Uterus (tissue), 3 donors: ENCODE measurements at regions not wholly inside any gene's neighbourhood (a gene's known extent, or its start where the extent isn't known, plus 50 kb on each side); places are given as distances from the start of the nearest gene placed in this dataset.

Experiments
- DNase-seq, 2 donors: peaks; one replicate each; pipeline ENCODE4 v3.0.0-alpha.2; 2019 to 2020
- H3K27ac ChIP-seq, 2 donors: fragments of 200-600 bp; sonication (generic); 1 replicate in 1 of 2; 2 replicates in 1 of 2; pipeline ENCODE4 v1.5.1; 2016 to 2018
- H3K27me3 ChIP-seq, 2 donors: fragments of 200-600 bp; sonication (generic); one replicate each; pipeline ENCODE4 v1.5.1; 2018 to 2019; ENCODE audit warnings: control low read depth in 1 of 2
- H3K36me3 ChIP-seq, 2 donors: fragments of 200-600 bp; sonication (generic); one replicate each; pipeline ENCODE4 v1.5.1; 2019; ENCODE audit warnings: control low read depth in 1 of 2
- H3K4me1 ChIP-seq, 2 donors: fragments of 200-600 bp; sonication (generic); one replicate each; pipeline ENCODE4 v1.5.1; 2018 to 2019; ENCODE audit warnings: control low read depth in 1 of 2
- H3K4me3 ChIP-seq, 2 donors: fragments of 200-600 bp; sonication (generic); 1 replicate in 1 of 2; 2 replicates in 1 of 2; pipeline ENCODE4 v1.5.1; 2018 to 2019; ENCODE audit warnings: mild to moderate bottlenecking in 1 of 2
- H3K9me3 ChIP-seq, 2 donors: fragments of 200-600 bp; sonication (generic); one replicate each; pipeline ENCODE4 v1.5.1; 2019; ENCODE audit warnings: control low read depth in 1 of 2
- POLR2A ChIP-seq, 2 donors: fragments of 450-650 bp; IDR thresholded peaks; one replicate each; pipeline ENCODE4 v1.6.1; 2016; ENCODE audit warnings: antibody characterized with exemption in 2 of 2, mild to moderate bottlenecking in 1 of 2, moderate library complexity in 1 of 2
- intact Hi-C: fragments of 100-400 bp; cut with DNase I; formaldehyde crosslinking; loops from one replicate; pipeline ENCODE4 v1.15.1; 2023; ENCODE audit warnings: low total_unique reads
- TF ChIP-seq, protein P1 (sequence below), 4 experiments: fragments of 200-600 bp in 2 of 4; fragments of 450-650 bp in 2 of 4; sonication (generic) in 2 of 4; IDR thresholded peaks; one replicate each; pipeline ENCODE4 v1.5.1; 2016 to 2019; ENCODE audit warnings: antibody characterized with exemption in 4 of 4, mild to moderate bottlenecking in 2 of 4, moderate library complexity in 1 of 4
- donor health status: DM: yes; HTN: yes; CAD: no.

DNA sequence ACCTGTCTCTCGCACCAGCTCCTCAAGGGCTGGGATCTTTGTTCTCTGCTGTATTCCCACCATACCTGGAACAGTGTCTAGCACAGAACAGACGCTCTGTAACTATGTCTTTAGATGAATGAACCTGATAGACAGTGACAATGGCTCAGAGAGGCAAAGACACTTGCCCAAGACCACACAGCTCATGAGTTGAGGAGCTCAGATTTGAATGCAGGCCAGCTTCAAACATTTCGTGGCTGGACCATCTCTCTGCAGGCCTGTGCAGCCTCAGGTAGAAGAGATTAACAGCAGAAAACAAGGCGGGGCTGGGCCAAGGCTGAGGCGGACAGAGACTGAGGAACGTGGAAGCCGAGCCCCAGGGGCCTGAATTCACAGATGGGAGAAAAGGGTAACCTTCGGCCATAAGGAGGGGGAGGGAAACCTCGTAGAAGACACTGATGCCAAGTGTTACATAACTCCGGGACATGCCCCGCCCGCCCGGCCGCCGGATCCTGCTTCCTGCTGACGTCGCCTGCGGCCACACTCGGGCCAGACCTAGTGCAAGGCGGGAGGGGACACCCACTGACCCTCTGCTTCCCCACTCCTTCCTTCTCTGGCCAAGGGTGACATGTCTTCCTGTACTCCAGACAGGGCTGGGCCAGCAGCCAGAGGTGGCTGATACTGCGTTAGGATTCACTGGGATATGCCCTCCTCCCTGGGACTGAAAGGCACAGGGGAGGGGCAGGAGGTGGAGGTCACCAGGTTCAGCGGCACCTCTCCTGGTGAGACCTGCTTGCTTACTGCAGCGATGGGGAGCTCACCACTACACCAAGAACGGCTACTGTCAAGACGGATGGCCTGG is 86.8 kb downstream of the RFLNA start:
- peak; percentile 91 to 92 for DNase-seq
- H3K4me1 ChIP-seq = peaks cover 43 to 45% of the 10 kb centered on the region in 2 donors
- no peak overlapping the region for H3K4me3 ChIP-seq
- peak overlapping the region; percentile 87 for H3K27ac ChIP-seq
- no peaks in the 10 kb centered on the region for H3K9me3 ChIP-seq
- H3K36me3 ChIP-seq = no peaks in the 10 kb centered on the region
- intact Hi-C loops = loop anchor here (10.0 kb wide), 1 partner anchor 383 kb away; no protein-coding TSS in a partner anchor
- TF ChIP-seq, protein P1, sequence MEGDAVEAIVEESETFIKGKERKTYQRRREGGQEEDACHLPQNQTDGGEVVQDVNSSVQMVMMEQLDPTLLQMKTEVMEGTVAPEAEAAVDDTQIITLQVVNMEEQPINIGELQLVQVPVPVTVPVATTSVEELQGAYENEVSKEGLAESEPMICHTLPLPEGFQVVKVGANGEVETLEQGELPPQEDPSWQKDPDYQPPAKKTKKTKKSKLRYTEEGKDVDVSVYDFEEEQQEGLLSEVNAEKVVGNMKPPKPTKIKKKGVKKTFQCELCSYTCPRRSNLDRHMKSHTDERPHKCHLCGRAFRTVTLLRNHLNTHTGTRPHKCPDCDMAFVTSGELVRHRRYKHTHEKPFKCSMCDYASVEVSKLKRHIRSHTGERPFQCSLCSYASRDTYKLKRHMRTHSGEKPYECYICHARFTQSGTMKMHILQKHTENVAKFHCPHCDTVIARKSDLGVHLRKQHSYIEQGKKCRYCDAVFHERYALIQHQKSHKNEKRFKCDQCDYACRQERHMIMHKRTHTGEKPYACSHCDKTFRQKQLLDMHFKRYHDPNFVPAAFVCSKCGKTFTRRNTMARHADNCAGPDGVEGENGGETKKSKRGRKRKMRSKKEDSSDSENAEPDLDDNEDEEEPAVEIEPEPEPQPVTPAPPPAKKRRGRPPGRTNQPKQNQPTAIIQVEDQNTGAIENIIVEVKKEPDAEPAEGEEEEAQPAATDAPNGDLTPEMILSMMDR (IDR thresholded peaks at IDR 0.05) = peak in 1 of 4 experiments; percentile 9
- TF ChIP-seq POLR2A (IDR thresholded peaks at IDR 0.05) = peak in 1 of 2 donors; percentile 14
- no peaks in the 10 kb centered on the region for H3K27me3 ChIP-seq

DNA sequence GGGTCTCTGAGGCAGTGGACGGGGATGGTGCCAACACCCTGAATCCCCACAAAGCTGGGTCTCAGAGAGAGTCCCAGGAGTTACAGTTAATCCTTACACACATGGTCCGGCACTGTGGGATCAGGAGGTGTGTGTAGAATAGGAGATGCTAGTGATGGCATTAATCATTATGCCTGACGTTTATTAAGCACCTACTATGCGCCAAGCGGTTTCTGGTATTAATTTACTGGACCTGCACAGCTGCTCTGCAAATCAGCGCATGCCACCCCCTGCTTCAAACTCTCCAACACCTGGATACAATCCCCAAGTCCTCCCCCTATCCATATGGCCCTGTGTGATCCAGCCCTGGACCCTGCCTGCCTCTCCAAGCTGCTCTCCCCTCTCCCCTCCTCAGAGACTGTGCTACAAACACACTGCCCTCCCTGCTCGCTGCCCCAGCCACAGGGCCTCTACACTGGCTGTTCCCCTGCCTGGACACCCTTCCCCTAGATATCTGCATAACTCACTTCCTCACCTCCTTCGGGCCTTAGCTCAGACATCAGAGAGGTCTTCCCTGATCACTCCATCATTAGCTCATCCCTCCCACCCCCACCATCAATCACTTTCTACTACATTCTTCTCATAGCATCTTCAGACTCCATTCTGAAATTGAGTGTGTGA is 86.0 kb downstream of the RFLNA start:
- H3K9me3 ChIP-seq = no peaks in the 10 kb centered on the region
- no peaks in the 10 kb centered on the region for H3K36me3 ChIP-seq
- intact Hi-C loops = loop anchor here (10.0 kb wide), 1 partner anchor 384 kb away; no protein-coding TSS in a partner anchor
- TF ChIP-seq POLR2A (IDR thresholded peaks at IDR 0.05) = no peak
- TF ChIP-seq, protein P1 (IDR thresholded peaks at IDR 0.05) = no peak
- peak overlapping the region; percentile 87 for H3K27ac ChIP-seq
- H3K4me3 ChIP-seq = no peak overlapping the region
- no peaks in the 10 kb centered on the region for H3K27me3 ChIP-seq
- H3K4me1 ChIP-seq = peaks cover 38 to 40% of the 10 kb centered on the region in 2 donors
- no peak for DNase-seq

DNA sequence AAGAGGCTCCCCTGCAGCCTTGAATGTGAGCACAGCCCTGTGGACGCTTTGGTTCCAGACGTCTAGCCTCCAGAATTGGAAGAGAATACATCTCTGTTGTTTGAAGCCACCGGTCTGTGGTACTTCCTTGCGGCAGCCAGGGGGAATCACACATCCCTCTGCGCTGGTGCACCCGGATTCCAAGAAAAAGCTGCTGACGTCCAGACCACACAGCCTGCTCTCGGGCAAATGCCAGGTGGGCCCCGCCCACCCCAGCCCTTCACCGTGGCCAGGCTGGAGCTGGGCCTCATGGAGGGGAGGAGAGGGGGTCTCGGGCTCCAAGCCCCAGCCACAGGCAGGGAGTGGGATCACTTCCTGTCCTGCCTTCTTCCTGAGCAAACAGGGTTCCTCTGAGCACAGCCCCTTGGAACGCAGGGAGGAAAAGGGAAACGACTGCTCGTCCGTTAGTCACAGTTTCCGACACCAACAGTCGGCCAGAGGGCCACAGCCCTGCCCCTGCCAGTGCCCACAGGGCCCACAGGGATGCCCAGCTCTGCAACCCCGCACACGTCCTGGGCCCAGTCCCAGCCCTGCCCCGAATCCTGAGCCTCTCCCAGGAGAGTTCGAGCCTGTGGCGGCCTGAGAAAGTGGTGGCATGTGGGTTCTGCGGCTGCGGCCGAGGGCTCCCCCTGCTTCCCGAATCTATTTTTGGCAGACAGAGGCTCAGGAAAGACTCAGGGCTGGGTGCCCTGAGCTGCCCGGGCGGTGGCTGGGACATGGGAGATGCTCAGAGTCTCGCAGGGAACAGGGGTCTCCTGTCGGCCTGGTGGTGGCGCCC is 85.3 kb downstream of the RFLNA start:
- DNase-seq = peak; percentile 81 to 83
- intact Hi-C loops = loop anchor here (10.0 kb wide), 1 partner anchor 385 kb away; no protein-coding TSS in a partner anchor
- Histone ChIP-seq H3K36me3 (no peaks in the 10 kb centered on the region), H3K9me3 (no peaks in the 10 kb centered on the region), H3K27me3 (no peaks in the 10 kb centered on the region), H3K4me3 (no peak overlapping the region), H3K4me1 (peaks cover 35% of the 10 kb centered on the region in 2 donors), H3K27ac (peak overlapping the region; percentile 87)
- no peak for TF ChIP-seq POLR2A (IDR thresholded peaks at IDR 0.05)
- TF ChIP-seq, protein P1 (IDR thresholded peaks at IDR 0.05) = peak; percentile 58 to 77 (median 69)

DNA sequence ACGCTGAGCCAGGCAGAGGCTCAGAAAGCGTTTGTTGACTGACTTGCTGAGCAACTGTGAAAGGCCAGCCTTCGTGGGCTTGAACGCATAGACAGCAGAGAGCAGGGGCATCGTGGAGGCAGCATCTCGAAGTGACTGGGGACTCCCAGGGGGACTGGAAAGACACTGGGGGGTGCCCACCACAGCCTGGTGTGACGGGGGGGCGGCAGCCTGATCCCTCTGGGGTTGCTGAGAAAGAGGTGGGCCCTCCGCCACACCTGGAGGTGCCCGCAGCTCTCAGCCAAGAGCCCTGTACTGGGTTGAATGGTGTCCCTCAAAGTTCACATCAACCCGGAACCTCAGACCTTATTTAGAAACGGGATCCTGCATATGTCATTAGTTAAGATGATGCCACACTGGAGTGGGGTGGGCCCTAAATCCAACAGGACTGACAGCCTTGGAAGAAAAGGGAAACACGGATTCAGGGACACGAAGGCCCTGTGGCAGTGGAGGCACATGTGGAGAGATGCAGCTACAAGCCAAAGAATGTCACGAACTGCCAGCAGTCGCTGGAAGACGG is 84.6 kb downstream of the RFLNA start:
- no peak for TF ChIP-seq POLR2A (IDR thresholded peaks at IDR 0.05)
- TF ChIP-seq, protein P1 (IDR thresholded peaks at IDR 0.05) = no peak
- intact Hi-C loops = no loop called here
- Histone ChIP-seq H3K27ac (peak overlapping the region; percentile 87), H3K4me3 (no peak overlapping the region), H3K4me1 (peaks cover 32 to 33% of the 10 kb centered on the region in 2 donors), H3K36me3 (no peaks in the 10 kb centered on the region), H3K9me3 (no peaks in the 10 kb centered on the region), H3K27me3 (no peaks in the 10 kb centered on the region)
- DNase-seq = peak in 1 of 2 donors; percentile 22
